Fibroblast of mammary gland (primary cell): ENCODE measurements at regions not wholly inside any gene's neighbourhood (a gene's known extent, or its start where the extent isn't known, plus 50 kb on each side); places are given as distances from the start of the nearest gene placed in this dataset.

Source experiments
- DNase-seq: peaks from one replicate; pipeline ENCODE4 v3.0.0-alpha.2; 2010; ENCODE audit warnings: low read depth
- H3K4me3 ChIP-seq: 2 replicates; pipeline ENCODE4 v1.5.1; 2011; ENCODE audit warnings: low read depth, mild to moderate bottlenecking, low read length, moderate library complexity; ENCODE audit not compliant: control insufficient read depth
- TF ChIP-seq, protein P1 (sequence below): conservative IDR thresholded peaks from 2 replicates; pipeline ENCODE4 v1.5.1; 2011; ENCODE audit warnings: low read depth, low read length, inconsistent platforms; ENCODE audit not compliant: control insufficient read depth, insufficient read depth

DNA sequence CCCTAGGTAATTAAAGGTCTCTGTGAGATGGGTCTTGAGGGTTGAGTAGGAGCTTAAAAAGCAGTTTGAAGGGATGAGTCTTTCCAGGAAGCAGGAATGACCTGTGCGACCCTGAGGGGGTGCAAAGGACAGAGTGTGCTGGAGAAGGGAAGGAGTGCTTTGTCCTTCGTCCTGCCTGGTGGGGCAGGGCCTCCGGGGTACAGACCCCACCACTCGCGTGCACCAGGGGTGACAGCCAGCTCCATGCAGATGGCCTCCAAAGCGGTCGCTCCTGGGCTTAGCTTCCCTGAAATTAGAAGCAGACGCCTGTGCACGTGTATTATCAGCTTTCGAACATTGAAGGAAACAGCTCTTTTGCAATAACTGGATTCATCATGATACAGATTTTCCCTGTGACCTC is 959.8 kb downstream of the BRD1 start:
- no peak for DNase-seq
- no peak overlapping the region for H3K4me3 ChIP-seq
- TF ChIP-seq, protein P1, sequence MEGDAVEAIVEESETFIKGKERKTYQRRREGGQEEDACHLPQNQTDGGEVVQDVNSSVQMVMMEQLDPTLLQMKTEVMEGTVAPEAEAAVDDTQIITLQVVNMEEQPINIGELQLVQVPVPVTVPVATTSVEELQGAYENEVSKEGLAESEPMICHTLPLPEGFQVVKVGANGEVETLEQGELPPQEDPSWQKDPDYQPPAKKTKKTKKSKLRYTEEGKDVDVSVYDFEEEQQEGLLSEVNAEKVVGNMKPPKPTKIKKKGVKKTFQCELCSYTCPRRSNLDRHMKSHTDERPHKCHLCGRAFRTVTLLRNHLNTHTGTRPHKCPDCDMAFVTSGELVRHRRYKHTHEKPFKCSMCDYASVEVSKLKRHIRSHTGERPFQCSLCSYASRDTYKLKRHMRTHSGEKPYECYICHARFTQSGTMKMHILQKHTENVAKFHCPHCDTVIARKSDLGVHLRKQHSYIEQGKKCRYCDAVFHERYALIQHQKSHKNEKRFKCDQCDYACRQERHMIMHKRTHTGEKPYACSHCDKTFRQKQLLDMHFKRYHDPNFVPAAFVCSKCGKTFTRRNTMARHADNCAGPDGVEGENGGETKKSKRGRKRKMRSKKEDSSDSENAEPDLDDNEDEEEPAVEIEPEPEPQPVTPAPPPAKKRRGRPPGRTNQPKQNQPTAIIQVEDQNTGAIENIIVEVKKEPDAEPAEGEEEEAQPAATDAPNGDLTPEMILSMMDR, result no peak

DNA sequence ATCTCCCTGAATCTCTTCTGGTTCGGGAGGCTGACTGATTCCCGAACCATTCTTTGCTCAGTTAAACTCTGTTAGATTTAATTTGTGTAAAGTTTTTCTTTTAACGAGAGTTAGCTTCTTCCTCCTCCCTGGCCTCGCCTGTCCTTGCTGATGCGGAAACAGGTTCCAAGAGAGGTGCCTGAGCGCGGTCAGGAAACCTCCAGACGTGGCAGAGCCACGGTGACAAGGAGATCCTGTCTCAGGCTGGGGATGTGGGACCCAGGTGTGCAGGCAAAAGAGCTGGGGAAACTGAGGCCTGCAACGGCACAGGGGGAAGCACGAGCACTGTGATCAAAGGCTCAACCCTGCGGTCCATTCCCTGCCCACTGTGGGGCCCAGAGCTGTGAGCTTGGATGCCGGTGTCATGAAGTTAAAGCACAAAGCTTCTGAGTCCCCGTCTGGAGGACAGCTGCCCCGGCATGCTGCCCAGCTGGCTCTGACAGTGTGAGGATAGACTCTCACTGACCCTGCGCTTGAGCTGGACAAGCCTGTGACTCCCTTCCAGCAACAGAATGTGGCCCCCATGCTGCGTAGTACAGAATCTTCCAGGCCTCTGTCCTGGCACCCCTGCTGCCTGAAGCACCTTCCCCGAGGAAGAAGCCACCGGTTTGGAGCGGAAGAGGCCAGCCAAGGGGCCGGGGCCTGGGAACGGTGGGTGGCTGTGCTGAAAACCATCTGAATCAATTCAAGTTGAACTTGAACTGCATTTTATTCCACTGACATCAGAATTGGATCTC is 960.6 kb downstream of the BRD1 start:
- TF ChIP-seq, protein P1, result no peak
- DNase-seq, result no peak
- no peak overlapping the region for H3K4me3 ChIP-seq

DNA sequence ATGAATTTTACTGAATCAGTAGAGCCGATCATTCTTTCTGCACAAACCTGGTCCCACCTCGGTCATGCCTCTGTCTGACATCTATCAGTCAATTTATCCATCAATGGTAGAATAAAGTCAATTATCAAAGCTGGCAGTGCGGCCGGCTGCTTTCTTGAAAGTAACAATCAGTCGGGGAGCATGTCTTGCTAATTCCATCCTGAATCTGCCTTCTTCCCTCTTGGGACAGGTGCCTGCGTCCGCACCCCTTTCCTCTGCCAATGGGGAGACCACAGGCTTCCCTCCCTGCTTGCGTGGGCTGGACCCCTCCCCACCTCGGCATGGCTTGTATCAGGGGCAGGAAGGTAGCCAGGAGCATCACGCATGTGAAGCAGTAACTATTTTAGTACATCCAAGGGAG is 962.9 kb downstream of the BRD1 start:
- H3K4me3 ChIP-seq, result no peak overlapping the region
- no peak for DNase-seq
- TF ChIP-seq, protein P1, result no peak

DNA sequence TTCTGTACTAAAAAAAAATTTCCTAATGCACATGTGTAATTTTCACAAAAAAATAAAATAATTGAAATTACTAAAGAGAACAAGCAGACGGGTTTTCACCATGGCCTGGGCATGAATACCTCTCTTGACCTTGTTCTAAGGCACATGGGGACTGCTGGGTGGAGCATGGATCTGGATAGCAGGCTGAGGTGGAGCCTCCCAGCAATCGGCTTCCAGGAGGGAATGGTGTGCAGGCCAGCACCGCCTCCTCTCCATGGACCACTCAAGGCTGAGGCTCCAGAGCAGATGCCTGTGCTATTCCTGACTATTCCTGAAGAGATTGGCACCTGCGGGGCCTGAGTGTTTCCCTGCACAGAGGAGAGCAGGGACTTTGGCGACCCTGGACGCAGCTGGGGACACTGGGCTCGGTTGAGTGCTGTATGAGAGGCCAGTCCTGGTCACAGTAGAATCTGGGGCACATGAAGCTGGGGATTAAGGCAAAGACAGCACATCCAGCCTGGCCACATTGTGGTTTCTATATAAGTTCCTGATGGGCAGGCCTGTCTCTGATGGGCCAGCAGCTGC is 963.6 kb downstream of the BRD1 start:
- no peak overlapping the region for H3K4me3 ChIP-seq
- TF ChIP-seq, protein P1, result no peak
- DNase-seq, result no peak

DNA sequence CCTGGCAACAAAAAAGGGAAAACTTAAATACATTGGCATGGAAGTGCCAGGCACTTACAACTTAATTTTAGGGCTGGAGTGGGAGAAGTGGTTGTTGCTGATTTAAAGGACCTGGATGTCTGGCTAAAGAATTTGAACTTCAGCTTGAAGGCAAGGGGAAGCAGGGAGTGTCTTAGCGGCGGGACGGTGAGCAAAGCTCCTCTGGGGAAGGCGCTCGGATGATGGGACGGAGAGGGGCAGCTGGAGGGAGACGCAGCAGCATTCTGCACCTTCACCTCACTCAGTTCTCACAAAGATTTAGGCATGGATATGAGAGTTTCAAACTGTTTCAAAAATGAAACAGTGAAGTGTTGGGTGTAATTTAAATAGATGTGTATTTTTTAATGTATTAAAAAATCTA is 967.1 kb downstream of the BRD1 start:
- no peak for DNase-seq
- no peak overlapping the region for H3K4me3 ChIP-seq
- TF ChIP-seq, protein P1, result no peak

DNA sequence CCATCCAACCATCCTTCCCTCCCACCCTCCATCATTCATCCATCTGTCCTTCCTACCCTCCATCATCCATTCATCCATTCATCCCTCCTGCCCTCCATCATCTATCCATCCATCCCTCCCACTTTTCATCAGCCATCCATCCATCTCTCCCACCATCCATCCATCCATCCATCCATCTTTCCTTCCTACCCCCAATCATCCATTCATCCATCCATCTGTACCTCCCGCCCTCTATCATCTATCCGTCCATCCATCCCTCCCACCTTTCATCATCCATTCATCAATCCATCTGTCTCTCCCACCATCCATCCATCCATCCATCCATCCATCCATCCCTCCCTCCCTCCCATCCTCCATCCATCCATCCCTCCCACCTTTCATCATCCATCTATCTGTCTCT is 968.8 kb downstream of the BRD1 start:
- TF ChIP-seq, protein P1, result no peak
- DNase-seq, result no peak

More for the DNA sequence above, 968.8 kb downstream of the BRD1 start:
- H3K4me3 ChIP-seq, result no peak overlapping the region
